ENCODE measurements at regions not wholly inside any gene's neighbourhood (a gene's known extent, or its start where the extent isn't known, plus 50 kb on each side); places are given as distances from the start of the nearest gene placed in this dataset.

DNA sequence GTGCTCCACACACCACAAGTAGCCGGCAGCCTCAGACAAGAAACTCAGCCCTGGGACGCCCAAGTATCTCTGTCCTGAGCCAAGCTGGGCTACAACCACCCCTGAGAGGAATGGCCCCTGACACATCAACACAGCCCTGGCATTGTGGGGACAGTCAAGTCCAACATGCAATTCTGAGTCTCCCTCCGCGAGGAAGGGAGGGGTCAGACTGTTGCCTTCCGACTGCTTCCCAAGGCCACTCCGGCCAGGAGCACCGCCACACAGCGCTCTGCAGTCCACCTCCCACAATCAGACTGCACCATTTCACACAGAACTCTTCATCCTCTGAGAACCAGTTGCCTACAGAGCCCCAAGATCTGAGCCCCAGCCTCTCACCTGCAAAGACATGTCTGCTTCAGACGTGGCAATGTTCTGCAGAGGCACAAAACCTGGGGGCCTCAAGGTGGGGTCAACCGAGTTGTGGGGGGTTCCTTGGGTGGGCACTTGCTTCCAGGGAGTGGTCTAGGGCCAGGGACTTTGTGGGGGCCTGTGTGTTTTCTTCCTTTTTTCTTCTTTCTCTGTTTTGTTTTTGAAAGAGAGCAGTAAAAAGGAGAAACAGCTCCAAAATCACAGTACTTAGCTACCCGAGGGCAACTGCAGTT, 76.7 kb upstream of the SALL3 start:
- no peaks in the 10 kb centered on the region for H3K27me3 ChIP-seq (replicated peaks; ENCODE audit: insufficient read depth)
- no peak for DNase-seq (ENCODE audit: low spot score)
- H3K27ac ChIP-seq: no peak overlapping the region
- no peaks in the 10 kb centered on the region for H3K36me3 ChIP-seq
- no peaks in the 10 kb centered on the region for H3K4me1 ChIP-seq (ENCODE audit: control insufficient read depth in 1 of 2, low read depth in 2 of 2)
- H3K9me3 ChIP-seq: no peaks in the 10 kb centered on the region
- no peak overlapping the region for H3K4me3 ChIP-seq
- no peak for TF ChIP-seq CTCF (IDR thresholded peaks at IDR 0.05)
- ATAC-seq (ENCODE audit: insufficient number of reproducible peaks, low FRiP score, low read depth): no peak

DNA sequence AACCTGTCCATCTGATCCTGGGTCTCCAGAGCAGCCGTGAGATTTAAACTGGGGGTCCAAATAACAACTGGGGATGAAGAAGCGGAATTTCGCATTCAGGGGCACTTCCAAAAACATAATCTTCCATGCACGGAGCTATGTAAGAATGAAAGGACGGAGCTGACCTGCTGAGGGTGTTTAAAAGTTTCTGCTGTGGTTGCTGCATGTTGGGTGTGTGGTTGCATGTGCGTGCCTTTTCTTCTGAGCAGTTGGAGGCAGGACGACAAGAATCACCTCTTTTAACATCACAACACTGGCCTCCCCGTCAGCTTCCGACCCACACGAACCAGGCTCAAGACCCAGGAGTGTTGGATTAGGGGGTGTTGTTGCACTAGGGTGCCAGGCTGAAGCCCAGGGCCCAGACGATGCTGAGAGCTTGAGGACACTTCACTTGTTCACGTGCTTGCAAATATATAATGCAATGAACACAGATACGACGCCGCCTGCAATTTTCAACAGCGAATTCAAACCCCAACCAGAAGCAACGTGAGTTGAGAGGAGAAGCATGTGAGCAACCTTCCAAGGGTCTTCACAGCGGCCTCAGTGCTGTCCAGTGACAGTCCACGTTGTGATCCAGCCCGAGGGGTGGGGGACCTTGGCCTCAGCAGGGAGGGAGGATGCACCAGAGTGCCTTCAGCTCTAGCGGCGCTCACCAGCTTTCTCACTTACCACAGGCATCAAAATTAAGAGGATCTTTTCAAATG, 76.0 kb upstream of the SALL3 start:
- no peaks in the 10 kb centered on the region for H3K36me3 ChIP-seq
- H3K4me3 ChIP-seq: no peak overlapping the region
- TF ChIP-seq CTCF (IDR thresholded peaks at IDR 0.05): no peak
- no peaks in the 10 kb centered on the region for H3K4me1 ChIP-seq (ENCODE audit: control insufficient read depth in 1 of 2, low read depth in 2 of 2)
- DNase-seq (ENCODE audit: low spot score) (no peak), ATAC-seq (ENCODE audit: insufficient number of reproducible peaks, low FRiP score, low read depth) (no peak)
- no peaks in the 10 kb centered on the region for H3K27me3 ChIP-seq (replicated peaks; ENCODE audit: insufficient read depth)
- H3K27ac ChIP-seq: no peak overlapping the region
- H3K9me3 ChIP-seq: no peaks in the 10 kb centered on the region

GRCh38 chr18:78904179-78904531, 75.5 kb upstream of the SALL3 start:
- DNase-seq (ENCODE audit: low spot score) (no peak), ATAC-seq (ENCODE audit: insufficient number of reproducible peaks, low FRiP score, low read depth) (no peak)
- Histone ChIP-seq H3K4me1 (ENCODE audit: control insufficient read depth in 1 of 2, low read depth in 2 of 2) (no peaks in the 10 kb centered on the region), H3K4me3 (no peak overlapping the region), H3K36me3 (no peaks in the 10 kb centered on the region), H3K9me3 (no peaks in the 10 kb centered on the region), H3K27ac (no peak overlapping the region), H3K27me3 (replicated peaks; ENCODE audit: insufficient read depth) (no peaks in the 10 kb centered on the region)
- TF ChIP-seq CTCF (IDR thresholded peaks at IDR 0.05): no peak

GRCh38 chr18:78905334-78905733, 74.3 kb upstream of the SALL3 start:
- ATAC-seq (ENCODE audit: insufficient number of reproducible peaks, low FRiP score, low read depth) (no peak), DNase-seq (ENCODE audit: low spot score) (no peak)

DNA sequence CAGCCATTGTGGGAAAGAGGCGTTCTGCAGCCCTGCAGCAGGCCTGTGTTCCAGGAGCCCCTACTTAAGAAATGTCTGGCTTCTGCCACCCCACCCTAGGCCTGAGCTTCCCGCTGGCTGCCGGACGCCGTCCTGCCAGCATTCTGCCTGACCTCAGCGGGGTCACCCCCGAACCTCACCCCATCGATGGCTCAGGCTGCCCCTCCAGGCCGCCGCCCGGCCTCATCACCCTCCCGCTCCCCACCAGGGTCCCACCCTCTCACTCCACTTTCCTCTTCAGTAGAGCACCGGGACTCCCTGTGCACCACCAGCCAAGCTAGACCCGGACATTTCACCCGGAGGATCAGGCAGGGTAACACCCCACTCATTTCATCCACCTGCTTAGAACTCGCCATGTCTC, 73.6 kb upstream of the SALL3 start:
- Histone ChIP-seq H3K36me3 (no peaks in the 10 kb centered on the region), H3K9me3 (no peaks in the 10 kb centered on the region), H3K4me1 (ENCODE audit: control insufficient read depth in 1 of 2, low read depth in 2 of 2) (no peaks in the 10 kb centered on the region), H3K4me3 (no peak overlapping the region), H3K27me3 (replicated peaks; ENCODE audit: insufficient read depth) (no peaks in the 10 kb centered on the region), H3K27ac (no peak overlapping the region)
- ATAC-seq (ENCODE audit: insufficient number of reproducible peaks, low FRiP score, low read depth) (no peak), DNase-seq (ENCODE audit: low spot score) (no peak)
- TF ChIP-seq CTCF (IDR thresholded peaks at IDR 0.05): no peak

More at GRCh38 chr18:78905334-78905733, 74.3 kb upstream of the SALL3 start:
- Histone ChIP-seq H3K36me3 (no peaks in the 10 kb centered on the region), H3K27ac (no peak overlapping the region), H3K4me3 (no peak overlapping the region), H3K9me3 (no peaks in the 10 kb centered on the region), H3K27me3 (replicated peaks; ENCODE audit: insufficient read depth) (no peaks in the 10 kb centered on the region), H3K4me1 (ENCODE audit: control insufficient read depth in 1 of 2, low read depth in 2 of 2) (no peaks in the 10 kb centered on the region)
- TF ChIP-seq CTCF (IDR thresholded peaks at IDR 0.05): no peak
